ENCODE measurements at regions not wholly inside any gene's neighbourhood (a gene's known extent, or its start where the extent isn't known, plus 50 kb on each side); places are given as distances from the start of the nearest gene placed in this dataset.
"Not testable (repeated sequence)": the region's sequence is repeated elsewhere in the genome, so short reads cannot be mapped to it uniquely, and the experiment has no call there.

DNA sequence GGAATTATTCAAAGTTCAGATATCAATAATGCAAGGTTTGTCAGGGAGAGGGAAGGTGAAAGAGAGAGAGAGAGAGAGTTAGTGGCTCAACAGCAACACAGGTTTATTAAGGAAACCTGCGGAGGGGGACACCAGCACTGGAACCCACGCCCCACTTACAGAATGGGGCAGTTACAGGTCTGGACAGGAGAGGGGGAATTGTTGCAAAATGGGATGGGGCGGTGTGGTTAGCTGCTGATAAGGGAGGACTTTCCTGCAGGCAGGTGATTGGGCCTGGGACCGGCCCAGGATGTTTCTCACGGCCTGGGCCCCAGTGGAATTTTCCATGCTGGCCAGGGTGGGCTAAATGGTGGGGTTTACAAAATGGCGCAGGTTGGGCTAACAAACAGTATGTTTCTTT is 278.2 kb upstream of the SLC16A7 start:
- H3K36me3 Mint-ChIP-seq (ENCODE audit: insufficient read depth, unreplicated experiment) = no peaks in the 10 kb centered on the region
- no peaks in the 10 kb centered on the region for H3K4me1 Mint-ChIP-seq (ENCODE audit: low read depth, unreplicated experiment)
- Histone ChIP-seq H3K9me3 (no peaks in the 10 kb centered on the region), H3K27me3 (replicated peaks; ENCODE audit: control insufficient read depth, insufficient read depth, low read length) (no peaks in the 10 kb centered on the region), H3K36me3 (ENCODE audit: control insufficient read depth, insufficient read depth, low read length) (no peaks in the 10 kb centered on the region), H3K4me3 (ENCODE audit: low read depth, low read length) (no peak overlapping the region), H3K4me1 (no peaks in the 10 kb centered on the region)
- intact Hi-C loops (cut with micrococcal nuclease; ENCODE audit: unreplicated experiment) = no loop called here
- no peaks in the 10 kb centered on the region for H3K27me3 Mint-ChIP-seq (ENCODE audit: insufficient read depth, unreplicated experiment)
- no TSS peak for BruUV-seq (replicated peaks)
- CTCF ChIA-PET = no interaction called here
- no peak for DNase-seq
- TF ChIP-seq, protein P1, sequence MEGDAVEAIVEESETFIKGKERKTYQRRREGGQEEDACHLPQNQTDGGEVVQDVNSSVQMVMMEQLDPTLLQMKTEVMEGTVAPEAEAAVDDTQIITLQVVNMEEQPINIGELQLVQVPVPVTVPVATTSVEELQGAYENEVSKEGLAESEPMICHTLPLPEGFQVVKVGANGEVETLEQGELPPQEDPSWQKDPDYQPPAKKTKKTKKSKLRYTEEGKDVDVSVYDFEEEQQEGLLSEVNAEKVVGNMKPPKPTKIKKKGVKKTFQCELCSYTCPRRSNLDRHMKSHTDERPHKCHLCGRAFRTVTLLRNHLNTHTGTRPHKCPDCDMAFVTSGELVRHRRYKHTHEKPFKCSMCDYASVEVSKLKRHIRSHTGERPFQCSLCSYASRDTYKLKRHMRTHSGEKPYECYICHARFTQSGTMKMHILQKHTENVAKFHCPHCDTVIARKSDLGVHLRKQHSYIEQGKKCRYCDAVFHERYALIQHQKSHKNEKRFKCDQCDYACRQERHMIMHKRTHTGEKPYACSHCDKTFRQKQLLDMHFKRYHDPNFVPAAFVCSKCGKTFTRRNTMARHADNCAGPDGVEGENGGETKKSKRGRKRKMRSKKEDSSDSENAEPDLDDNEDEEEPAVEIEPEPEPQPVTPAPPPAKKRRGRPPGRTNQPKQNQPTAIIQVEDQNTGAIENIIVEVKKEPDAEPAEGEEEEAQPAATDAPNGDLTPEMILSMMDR (IDR thresholded peaks at IDR 0.05; ENCODE audit: insufficient read depth in 1 of 2, low read depth in 1 of 2, low read length in 1 of 2, severe bottlenecking in 1 of 2, unreplicated experiment in 1 of 2) = no peak
- H3K4me3 Mint-ChIP-seq (ENCODE audit: unreplicated experiment) = no peak overlapping the region
- no peak overlapping the region for H3K27ac Mint-ChIP-seq (ENCODE audit: unreplicated experiment)
- POLR2A ChIA-PET = no interaction called here
- no peaks in the 10 kb centered on the region for H3K9me3 Mint-ChIP-seq (ENCODE audit: unreplicated experiment)

DNA sequence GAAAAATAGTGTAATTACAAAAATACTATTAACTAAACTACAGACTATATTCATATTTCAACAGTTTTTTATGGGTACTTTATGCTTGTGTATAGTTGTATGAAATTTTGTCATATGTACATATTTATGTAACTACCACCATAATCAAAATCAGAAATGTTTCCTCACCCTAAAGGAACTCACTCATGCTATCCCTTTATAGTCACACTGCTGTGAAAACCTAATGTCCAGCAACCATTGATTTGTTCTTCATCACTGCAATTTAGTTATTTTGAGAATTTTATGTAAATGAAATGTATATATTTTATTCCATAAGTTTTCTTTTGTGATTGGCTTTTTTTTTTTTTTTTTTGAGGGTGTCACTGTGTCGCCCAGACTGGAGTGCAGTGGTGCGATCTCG is 278.9 kb upstream of the SLC16A7 start:
- H3K27me3 Mint-ChIP-seq (ENCODE audit: insufficient read depth, unreplicated experiment) = no peaks in the 10 kb centered on the region
- H3K36me3 ChIP-seq (ENCODE audit: control insufficient read depth, insufficient read depth, low read length) = no peaks in the 10 kb centered on the region
- H3K4me3 Mint-ChIP-seq (ENCODE audit: unreplicated experiment) = no peak overlapping the region
- H3K36me3 Mint-ChIP-seq (ENCODE audit: insufficient read depth, unreplicated experiment) = no peaks in the 10 kb centered on the region
- H3K27me3 ChIP-seq (replicated peaks; ENCODE audit: control insufficient read depth, insufficient read depth, low read length) = no peaks in the 10 kb centered on the region
- H3K9me3 Mint-ChIP-seq (ENCODE audit: unreplicated experiment) = no peaks in the 10 kb centered on the region
- TF ChIP-seq, protein P1 (IDR thresholded peaks at IDR 0.05; ENCODE audit: insufficient read depth in 1 of 2, low read depth in 1 of 2, low read length in 1 of 2, severe bottlenecking in 1 of 2, unreplicated experiment in 1 of 2) = no peak
- no peak overlapping the region for H3K27ac Mint-ChIP-seq (ENCODE audit: unreplicated experiment)
- H3K9me3 ChIP-seq = no peaks in the 10 kb centered on the region
- no peak for DNase-seq
- ChIA-PET CTCF (no interaction called here), POLR2A (no interaction called here)
- intact Hi-C loops (cut with micrococcal nuclease; ENCODE audit: unreplicated experiment) = no loop called here
- no peaks in the 10 kb centered on the region for H3K4me1 Mint-ChIP-seq (ENCODE audit: low read depth, unreplicated experiment)
- H3K4me1 ChIP-seq = no peaks in the 10 kb centered on the region
- BruUV-seq (replicated peaks) = no TSS peak
- H3K4me3 ChIP-seq (ENCODE audit: low read depth, low read length) = no peak overlapping the region

DNA sequence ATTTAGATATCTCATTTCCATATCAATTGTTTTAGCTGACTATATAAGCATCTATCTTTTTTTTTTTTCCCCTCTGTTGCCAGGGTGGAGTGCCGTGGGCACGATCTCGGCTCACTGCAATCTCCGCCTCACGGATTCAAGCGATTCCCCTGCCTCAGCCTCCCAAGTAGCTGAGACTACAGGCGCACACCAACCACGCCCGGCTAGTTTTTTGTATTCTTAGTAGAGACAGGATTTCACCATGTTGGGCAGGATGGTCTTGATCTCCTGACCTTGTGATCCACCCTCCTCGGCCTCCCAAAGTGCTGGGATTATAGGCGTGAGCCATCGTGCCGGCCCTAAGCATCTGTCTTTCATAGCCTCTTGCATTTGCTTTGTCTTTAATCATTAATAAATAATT is 279.5 kb upstream of the SLC16A7 start:
- H3K4me3 Mint-ChIP-seq (ENCODE audit: unreplicated experiment); H3K9me3 Mint-ChIP-seq (ENCODE audit: unreplicated experiment); DNase-seq; H3K4me1 ChIP-seq; CTCF ChIA-PET; BruUV-seq (replicated peaks); H3K27me3 Mint-ChIP-seq (ENCODE audit: insufficient read depth, unreplicated experiment); intact Hi-C loops (cut with micrococcal nuclease; ENCODE audit: unreplicated experiment); H3K4me3 ChIP-seq (ENCODE audit: low read depth, low read length); H3K27me3 ChIP-seq (replicated peaks; ENCODE audit: control insufficient read depth, insufficient read depth, low read length); H3K36me3 Mint-ChIP-seq (ENCODE audit: insufficient read depth, unreplicated experiment); POLR2A ChIA-PET; H3K36me3 ChIP-seq (ENCODE audit: control insufficient read depth, insufficient read depth, low read length); H3K27ac Mint-ChIP-seq (ENCODE audit: unreplicated experiment); H3K9me3 ChIP-seq; H3K4me1 Mint-ChIP-seq (ENCODE audit: low read depth, unreplicated experiment): not testable (repeated sequence)

DNA sequence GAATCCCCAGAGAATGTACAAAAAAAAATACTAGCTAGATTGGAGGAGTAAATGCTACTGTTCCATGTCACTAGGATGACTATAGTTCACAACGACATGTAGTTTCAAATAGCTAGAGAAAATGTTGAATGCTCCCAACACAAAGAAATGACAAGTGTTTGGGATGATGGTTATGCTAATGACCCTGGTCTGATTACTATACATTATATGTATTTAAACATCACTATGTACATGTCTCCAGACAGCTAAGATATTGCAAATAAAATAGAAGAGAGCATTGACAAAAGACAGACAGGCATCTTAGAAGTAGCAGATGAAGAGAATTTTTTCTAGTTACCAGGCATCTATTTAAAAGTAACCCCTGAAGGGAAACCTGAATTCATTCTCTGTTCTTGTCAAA is 281.6 kb upstream of the SLC16A7 start:
- no TSS peak for BruUV-seq (replicated peaks)
- Histone ChIP-seq H3K36me3 (ENCODE audit: control insufficient read depth, insufficient read depth, low read length) (no peaks in the 10 kb centered on the region), H3K4me1 (no peaks in the 10 kb centered on the region), H3K9me3 (peaks cover 11% of the 10 kb centered on the region; the same call in 1 of the 2 replicates), H3K27me3 (replicated peaks; ENCODE audit: control insufficient read depth, insufficient read depth, low read length) (no peaks in the 10 kb centered on the region), H3K4me3 (ENCODE audit: low read depth, low read length) (no peak overlapping the region)
- H3K27me3 Mint-ChIP-seq (ENCODE audit: insufficient read depth, unreplicated experiment) = no peaks in the 10 kb centered on the region
- POLR2A ChIA-PET = no interaction called here
- H3K36me3 Mint-ChIP-seq (ENCODE audit: insufficient read depth, unreplicated experiment) = no peaks in the 10 kb centered on the region
- H3K4me3 Mint-ChIP-seq (ENCODE audit: unreplicated experiment) = no peak overlapping the region
- no peaks in the 10 kb centered on the region for H3K9me3 Mint-ChIP-seq (ENCODE audit: unreplicated experiment)
- DNase-seq = no peak
- H3K4me1 Mint-ChIP-seq (ENCODE audit: low read depth, unreplicated experiment) = no peaks in the 10 kb centered on the region
- intact Hi-C loops (cut with micrococcal nuclease; ENCODE audit: unreplicated experiment) = no loop called here
- TF ChIP-seq, protein P1 (IDR thresholded peaks at IDR 0.05; ENCODE audit: insufficient read depth in 1 of 2, low read depth in 1 of 2, low read length in 1 of 2, severe bottlenecking in 1 of 2, unreplicated experiment in 1 of 2) = no peak
- no peak overlapping the region for H3K27ac Mint-ChIP-seq (ENCODE audit: unreplicated experiment)
- CTCF ChIA-PET = no interaction called here

Data from Caco-2 (cell line).